Tibial artery (tissue), 4 donors: ENCODE measurements at regions not wholly inside any gene's neighbourhood (a gene's known extent, or its start where the extent isn't known, plus 50 kb on each side); places are given as distances from the start of the nearest gene placed in this dataset.
A peak's percentile ranks its signal among the peaks of the same experiment; 100 is the strongest.
"Not testable (repeated sequence)": the region's sequence is repeated elsewhere in the genome, so short reads cannot be mapped to it uniquely, and the experiment has no call there.

Experiments used
- DNase-seq, 2 donors: peaks; one replicate each; pipeline ENCODE4 v3.0.0-alpha.2; 2019
- H3K27ac ChIP-seq, 2 donors: fragments of 200-600 bp; sonication (generic) in 1 of 2; 1 replicate in 1 of 2; 2 replicates in 1 of 2; pipeline ENCODE4 v1.5.1; 2018 to 2019; ENCODE audit warnings: mild to moderate bottlenecking in 1 of 2
- H3K27me3 ChIP-seq, 2 donors: fragments of 200-600 bp; sonication (generic) in 1 of 2; one replicate each; pipeline versions ENCODE4 v1.5.1 to v1.6.0; 2016 to 2019
- H3K36me3 ChIP-seq, 3 donors: fragments of 200-600 bp; sonication (generic) in 2 of 3; one replicate each; pipeline ENCODE4 v1.5.1; 2016 to 2019; ENCODE audit warnings: mild to moderate bottlenecking in 2 of 3
- H3K4me1 ChIP-seq, 4 donors: fragments of 200-600 bp; sonication (generic) in 2 of 4; 1 replicate in 3 of 4; 2 replicates in 1 of 4; pipeline ENCODE4 v1.5.1; 2016 to 2019
- H3K4me3 ChIP-seq, 2 donors: fragments of 200-600 bp; sonication (generic) in 1 of 2; 1 replicate in 1 of 2; 2 replicates in 1 of 2; pipeline ENCODE4 v1.5.1; 2018 to 2019; ENCODE audit warnings: mild to moderate bottlenecking in 2 of 2
- H3K9me3 ChIP-seq, 3 donors: fragments of 200-600 bp; sonication (generic) in 1 of 3; one replicate each; pipeline ENCODE4 v1.5.1; 2016 to 2019
- intact Hi-C: fragments of 100-400 bp; cut with DNase I; formaldehyde crosslinking; loops from one replicate; pipeline ENCODE4 v1.15.0; 2023; ENCODE audit warnings: low total_unique reads
- TF ChIP-seq, protein P1 (sequence below), 2 experiments: fragments of 200-600 bp in 1 of 2; fragments of 450-650 bp in 1 of 2; IDR thresholded peaks; one replicate each; pipeline ENCODE4 v1.5.1; 2017 to 2019; ENCODE audit warnings: antibody characterized with exemption in 2 of 2, mild to moderate bottlenecking in 1 of 2, moderate library complexity in 1 of 2

DNA sequence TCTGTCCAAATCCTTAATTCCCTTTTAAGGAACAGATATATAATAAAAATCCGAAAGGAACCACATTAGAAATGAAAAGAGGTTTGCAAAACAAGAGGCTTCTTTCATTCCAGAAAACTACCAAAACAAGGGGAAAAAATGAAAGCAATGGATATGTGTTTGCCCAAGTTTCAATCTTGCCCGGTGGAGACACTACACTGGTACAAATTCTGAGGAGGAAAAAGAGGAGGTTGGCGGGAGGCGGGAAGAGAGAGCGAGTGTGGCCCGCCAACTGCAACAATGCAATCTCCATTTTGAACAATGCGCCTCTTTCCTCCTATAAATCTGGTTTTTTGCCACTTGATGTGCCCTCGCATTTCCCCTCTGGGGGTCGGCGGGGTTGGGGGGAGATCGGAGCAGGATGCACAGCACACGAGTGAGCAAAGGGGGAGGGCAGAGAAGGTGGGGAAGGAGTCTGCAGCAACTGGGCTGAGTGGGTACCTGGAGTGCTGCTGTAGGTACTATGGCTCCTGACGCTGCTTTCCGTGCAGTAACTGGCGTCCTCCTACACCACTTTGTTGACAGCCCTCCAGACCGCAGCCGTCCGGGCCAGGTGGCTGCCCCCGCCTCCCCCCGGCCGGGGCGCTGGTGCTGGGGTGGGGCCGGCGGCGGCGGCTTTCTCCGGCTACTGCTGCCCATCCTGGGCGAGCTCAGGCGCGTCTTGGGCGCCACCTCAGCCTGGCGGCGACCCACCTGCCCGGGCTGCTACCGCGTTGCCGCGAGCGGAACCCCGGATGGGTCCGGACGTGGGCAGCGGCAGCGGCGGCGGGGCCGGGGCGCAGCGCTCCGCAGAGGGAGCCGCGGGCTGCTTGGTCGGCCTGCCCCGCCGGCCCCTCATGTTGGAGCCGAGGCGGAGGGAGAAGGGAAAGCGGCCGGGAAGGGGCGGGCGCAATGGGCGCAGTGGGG lies 93.8 kb upstream of the PLEKHM1 start:
- H3K27ac ChIP-seq = peak overlapping the region; percentile 71 to 74
- TF ChIP-seq, protein P1, sequence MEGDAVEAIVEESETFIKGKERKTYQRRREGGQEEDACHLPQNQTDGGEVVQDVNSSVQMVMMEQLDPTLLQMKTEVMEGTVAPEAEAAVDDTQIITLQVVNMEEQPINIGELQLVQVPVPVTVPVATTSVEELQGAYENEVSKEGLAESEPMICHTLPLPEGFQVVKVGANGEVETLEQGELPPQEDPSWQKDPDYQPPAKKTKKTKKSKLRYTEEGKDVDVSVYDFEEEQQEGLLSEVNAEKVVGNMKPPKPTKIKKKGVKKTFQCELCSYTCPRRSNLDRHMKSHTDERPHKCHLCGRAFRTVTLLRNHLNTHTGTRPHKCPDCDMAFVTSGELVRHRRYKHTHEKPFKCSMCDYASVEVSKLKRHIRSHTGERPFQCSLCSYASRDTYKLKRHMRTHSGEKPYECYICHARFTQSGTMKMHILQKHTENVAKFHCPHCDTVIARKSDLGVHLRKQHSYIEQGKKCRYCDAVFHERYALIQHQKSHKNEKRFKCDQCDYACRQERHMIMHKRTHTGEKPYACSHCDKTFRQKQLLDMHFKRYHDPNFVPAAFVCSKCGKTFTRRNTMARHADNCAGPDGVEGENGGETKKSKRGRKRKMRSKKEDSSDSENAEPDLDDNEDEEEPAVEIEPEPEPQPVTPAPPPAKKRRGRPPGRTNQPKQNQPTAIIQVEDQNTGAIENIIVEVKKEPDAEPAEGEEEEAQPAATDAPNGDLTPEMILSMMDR (IDR thresholded peaks at IDR 0.05) = no peak
- H3K4me3 ChIP-seq = peak overlapping the region; percentile 63 to 67
- no peaks in the 10 kb centered on the region for H3K27me3 ChIP-seq
- no peaks in the 10 kb centered on the region for H3K9me3 ChIP-seq
- peaks cover 0 to 44% (median 13%) of the 10 kb centered on the region in 4 donors for H3K4me1 ChIP-seq
- peak; percentile 38 to 71 for DNase-seq
- intact Hi-C loops = loop anchor here (10.0 kb wide), 1 partner anchor 680 kb away; no protein-coding TSS in a partner anchor
- no peaks in the 10 kb centered on the region for H3K36me3 ChIP-seq

- intact Hi-C loops = loop anchor here (10.0 kb wide), 1 partner anchor 680 kb away; no protein-coding TSS in a partner anchor
- H3K27me3 ChIP-seq, H3K36me3 ChIP-seq, H3K9me3 ChIP-seq: not testable (repeated sequence)
- Histone ChIP-seq H3K27ac (peak overlapping the region; percentile 71 to 74), H3K4me3 (peak overlapping the region; percentile 63 to 67), H3K4me1 (peaks cover 0 to 36% (median 13%) of the 10 kb centered on the region in 4 donors)
- peak; percentile 88 to 90 for DNase-seq
Observed at GRCh38 chr17:45585037-45585733, 94.7 kb upstream of the PLEKHM1 start.

DNA sequence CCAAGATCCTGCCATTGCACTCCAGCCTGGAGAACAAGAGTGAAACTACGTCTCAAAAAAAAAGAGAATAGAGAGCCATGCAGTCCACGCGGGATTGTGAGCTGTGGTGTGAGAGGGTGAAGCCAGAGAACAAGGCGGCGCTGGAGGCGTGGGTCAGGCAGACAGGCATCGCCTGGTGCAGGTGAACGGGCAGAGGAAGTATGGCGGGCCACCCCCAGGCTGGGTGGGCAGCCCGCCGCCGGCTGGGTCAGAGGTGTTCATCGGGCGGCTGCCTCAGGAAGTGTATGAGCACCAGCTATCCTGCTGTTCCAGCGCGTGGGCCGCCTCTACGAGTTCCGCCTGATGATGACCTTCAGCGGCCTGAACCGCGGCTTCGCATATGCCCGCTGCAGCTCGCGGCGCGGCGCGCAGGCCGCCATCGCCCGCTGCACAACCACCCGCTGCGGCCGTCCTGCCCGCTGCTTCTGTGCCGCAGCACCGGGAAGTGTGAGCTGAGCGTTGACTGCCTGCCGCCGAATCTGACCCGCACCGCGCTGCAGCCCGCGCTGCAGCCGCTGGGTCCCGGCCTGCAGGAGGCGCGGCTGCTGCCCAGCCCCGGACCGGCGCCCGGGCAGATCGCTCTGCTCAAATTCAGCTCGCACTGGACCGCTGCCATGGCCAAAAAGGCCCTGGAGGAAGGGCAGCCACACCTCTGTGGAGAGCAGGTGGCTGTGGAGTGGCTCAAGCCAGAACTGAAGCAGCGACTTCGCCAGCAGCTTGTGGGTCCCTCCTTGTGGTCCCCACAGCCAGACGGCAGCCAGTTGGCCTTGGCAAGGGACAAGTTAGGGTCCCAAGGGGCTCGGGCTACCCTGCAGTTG lies 95.5 kb upstream of the PLEKHM1 start:
- intact Hi-C loops = loop anchor here (10.0 kb wide), 1 partner anchor 679 kb away; no protein-coding TSS in a partner anchor
- not testable (repeated sequence) for H3K9me3 ChIP-seq, H3K36me3 ChIP-seq, H3K27me3 ChIP-seq
- peaks cover 0 to 36% (median 13%) of the 10 kb centered on the region in 4 donors for H3K4me1 ChIP-seq
- H3K27ac ChIP-seq = peak overlapping the region; percentile 71 to 74
- DNase-seq = peak; percentile 29 to 67
- peak overlapping the region; percentile 63 to 67 for H3K4me3 ChIP-seq
- TF ChIP-seq, protein P1 (IDR thresholded peaks at IDR 0.05) = peak in 1 of 2 experiments; percentile 14

DNA sequence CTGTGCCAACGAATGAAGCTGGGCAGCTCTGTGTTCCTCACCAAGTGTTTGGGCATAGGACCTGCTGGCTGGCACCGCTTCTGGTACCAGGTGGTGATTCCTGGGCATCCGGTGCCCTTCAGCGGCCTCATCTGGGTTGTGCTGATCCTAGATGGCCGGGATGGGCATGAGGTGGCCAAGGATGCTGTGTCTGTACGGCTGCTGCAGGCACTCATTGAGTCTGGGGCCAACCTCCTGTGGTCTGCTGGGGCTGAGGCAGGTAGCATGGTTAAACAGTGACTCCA lies 96.1 kb upstream of the PLEKHM1 start:
- H3K4me3 ChIP-seq = peak overlapping the region in 1 of 2 donors; percentile 63
- not testable (repeated sequence) for H3K27ac ChIP-seq
- intact Hi-C loops = loop anchor here (10.0 kb wide), 1 partner anchor 678 kb away; no protein-coding TSS in a partner anchor

GRCh38 chr17:45592433-45592923 lies 102.0 kb upstream of the PLEKHM1 start:
- intact Hi-C loops, H3K36me3 ChIP-seq, H3K4me1 ChIP-seq, H3K9me3 ChIP-seq, H3K27ac ChIP-seq, H3K4me3 ChIP-seq: not testable (repeated sequence)
- H3K27me3 ChIP-seq = peaks cover 0 to 11% of the 10 kb centered on the region in 2 donors
- DNase-seq = peak; percentile 68 to 80
- TF ChIP-seq, protein P1 (IDR thresholded peaks at IDR 0.05) = peak; percentile 71 to 72

More for the DNA sequence above, 96.1 kb upstream of the PLEKHM1 start:
- H3K36me3 ChIP-seq, DNase-seq, H3K27me3 ChIP-seq, H3K9me3 ChIP-seq: not testable (repeated sequence)
- peaks cover 0 to 36% (median 13%) of the 10 kb centered on the region in 4 donors for H3K4me1 ChIP-seq

GRCh38 chr17:45596347-45596746 lies 105.8 kb upstream of the PLEKHM1 start:
- peaks cover 0 to 11% of the 10 kb centered on the region in 2 donors for H3K27me3 ChIP-seq
- H3K36me3 ChIP-seq, H3K4me1 ChIP-seq, H3K4me3 ChIP-seq, H3K27ac ChIP-seq, H3K9me3 ChIP-seq, DNase-seq, intact Hi-C loops: not testable (repeated sequence)

DNA sequence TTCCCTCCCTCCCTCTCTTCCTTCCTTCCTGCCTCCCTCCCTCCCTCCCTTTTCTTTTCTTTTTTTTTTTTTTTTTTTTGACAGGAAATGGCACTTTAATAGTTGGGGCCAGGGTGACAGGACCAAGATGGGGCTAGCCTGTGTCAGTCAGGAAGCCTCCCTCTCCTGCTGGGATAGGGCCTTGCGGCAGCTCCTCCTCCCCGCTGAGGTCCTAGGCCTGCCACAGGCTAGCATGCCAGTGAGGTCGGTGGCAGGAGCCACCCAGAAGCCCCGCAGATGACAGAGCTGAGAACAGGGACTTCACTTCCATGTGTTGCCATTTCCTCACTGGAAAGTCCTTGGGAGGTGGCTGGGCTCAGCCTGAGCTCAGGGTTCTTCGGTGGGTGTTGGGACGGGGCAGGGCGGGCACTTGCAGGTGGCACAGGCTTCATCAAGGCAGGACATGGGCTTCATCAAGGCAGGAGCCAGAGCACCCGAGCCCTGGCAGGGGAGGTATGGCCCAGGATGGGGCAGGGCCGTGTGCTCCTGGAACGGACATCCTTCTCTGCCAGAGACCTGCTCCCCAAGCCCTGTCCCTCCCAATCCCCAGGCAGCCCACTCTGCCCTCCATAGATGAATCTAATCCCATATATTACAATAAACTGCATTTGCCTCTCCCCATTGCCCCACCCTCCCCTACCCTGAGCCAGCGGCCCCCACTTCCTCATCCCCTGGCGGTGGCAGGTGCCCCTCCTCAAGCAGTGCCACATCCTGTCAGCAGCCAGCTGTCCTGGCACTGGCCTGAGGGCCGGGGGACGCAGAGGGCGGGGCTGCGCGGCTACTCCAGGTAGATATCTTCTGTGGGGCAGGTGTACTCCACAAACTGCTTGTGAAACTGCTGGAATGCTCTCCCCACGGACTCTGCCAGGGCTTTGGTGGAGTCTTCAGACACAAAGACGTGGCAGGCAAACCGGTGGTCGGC lies 109.8 kb upstream of the PLEKHM1 start:
- H3K9me3 ChIP-seq, H3K36me3 ChIP-seq, DNase-seq, H3K4me1 ChIP-seq, H3K27ac ChIP-seq, H3K4me3 ChIP-seq, intact Hi-C loops, H3K27me3 ChIP-seq: not testable (repeated sequence)

DNA sequence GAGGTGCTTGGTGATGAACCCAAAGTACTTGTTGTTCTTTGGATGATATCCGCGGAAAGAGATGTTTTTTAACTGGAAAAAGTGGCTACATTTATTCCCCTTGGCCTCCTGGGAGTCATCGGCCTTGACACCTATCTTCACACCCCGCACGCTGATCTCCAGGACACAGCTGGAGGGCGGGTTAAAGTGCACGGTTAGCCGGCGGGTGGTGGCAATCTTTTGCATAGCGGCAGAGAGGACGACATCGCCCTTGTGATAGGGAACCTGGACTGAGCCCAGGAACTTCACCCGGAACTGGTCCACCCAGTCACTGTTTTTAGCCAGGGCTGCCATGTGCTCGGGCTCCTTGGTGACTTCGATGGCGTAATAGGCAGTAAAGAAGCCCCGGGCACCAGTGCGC lies 110.5 kb upstream of the PLEKHM1 start:
- H3K27me3 ChIP-seq, DNase-seq, intact Hi-C loops, H3K9me3 ChIP-seq, H3K4me1 ChIP-seq, H3K36me3 ChIP-seq, H3K27ac ChIP-seq, H3K4me3 ChIP-seq: not testable (repeated sequence)
